CD1c-positive myeloid dendritic cell (primary cell): ENCODE measurements at regions not wholly inside any gene's neighbourhood (a gene's known extent, or its start where the extent isn't known, plus 50 kb on each side); places are given as distances from the start of the nearest gene placed in this dataset.
A peak's percentile ranks its signal among the peaks of the same experiment; 100 is the strongest.
"Not testable (repeated sequence)": the region's sequence is repeated elsewhere in the genome, so short reads cannot be mapped to it uniquely, and the experiment has no call there.

Experiments used
- DNase-seq: peaks from one replicate; pipeline ENCODE4 v3.0.0-alpha.2; 2016; ENCODE audit errors: extremely low spot score

- peak; percentile 51 for DNase-seq
These were observed 324.5 kb downstream of the TBL1XR1 start for GRCh38 chr3:176872771-176873209.

DNA sequence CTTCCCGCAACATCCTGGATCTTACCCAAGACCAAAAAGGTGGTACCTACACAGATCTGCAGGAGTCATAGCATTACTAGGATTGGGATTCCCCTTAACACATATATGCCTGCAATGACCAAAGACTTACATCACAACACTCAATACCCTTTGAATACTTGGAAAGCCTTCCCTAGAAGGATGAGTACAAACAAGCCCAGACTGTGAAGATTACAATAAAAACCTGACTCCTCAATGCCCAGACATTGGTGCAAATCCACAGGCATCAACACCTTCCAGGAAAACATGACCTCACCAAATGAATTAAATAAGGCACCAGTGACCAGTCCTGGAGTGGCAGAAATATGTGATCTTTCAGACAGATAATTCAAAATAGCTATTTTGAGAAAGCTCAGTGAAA lies 326.8 kb downstream of the TBL1XR1 start:
- no peak for DNase-seq

DNA sequence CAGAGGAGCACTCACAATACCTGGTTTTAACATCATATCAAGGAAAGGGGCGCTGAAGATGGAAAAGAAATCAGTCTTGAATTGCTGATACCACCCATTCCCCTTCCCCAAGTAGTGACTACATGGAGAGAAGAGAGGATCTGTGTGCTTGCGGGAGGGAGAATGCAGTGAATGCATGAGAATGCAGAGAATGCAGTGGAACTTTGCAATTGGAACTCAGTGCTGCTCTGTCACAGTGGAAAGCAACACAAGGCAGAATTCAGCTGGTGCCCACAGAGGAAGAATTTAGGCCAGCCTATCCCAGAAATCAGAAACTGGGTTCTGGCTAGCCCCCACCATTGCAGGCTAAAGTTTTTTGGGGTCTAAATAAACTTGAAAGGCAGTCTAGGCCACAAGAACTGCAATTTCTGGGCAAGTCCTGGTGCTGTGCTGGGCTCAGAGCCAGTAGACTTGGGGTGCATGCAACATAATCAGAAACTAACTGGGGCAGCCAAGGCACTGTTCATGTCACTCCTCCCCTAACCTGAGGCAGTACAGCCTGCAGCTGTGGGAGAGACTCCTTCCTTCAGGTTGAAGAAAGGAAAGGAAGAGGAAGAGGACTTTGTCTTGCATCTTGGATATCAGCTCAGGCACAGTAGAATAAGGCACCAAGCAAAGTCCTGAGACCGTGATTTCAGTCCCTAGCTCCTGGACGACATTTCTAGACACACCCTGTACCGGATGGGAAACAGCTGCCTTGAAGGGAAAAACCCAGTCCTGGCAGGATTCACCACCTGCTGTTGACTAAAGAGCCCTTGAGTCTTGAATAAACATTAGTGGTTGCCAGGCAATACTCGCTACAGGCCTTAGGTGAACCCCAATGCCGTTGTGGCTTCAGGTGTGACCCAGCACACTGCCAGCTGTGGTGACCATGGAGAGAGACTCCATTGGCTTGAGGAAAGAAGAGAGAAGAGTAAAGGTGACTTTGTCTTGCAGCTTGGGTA lies 329.3 kb downstream of the TBL1XR1 start:
- no peak for DNase-seq

GRCh38 chr3:176861137-176861536 lies 336.1 kb downstream of the TBL1XR1 start:
- DNase-seq: no peak

DNA sequence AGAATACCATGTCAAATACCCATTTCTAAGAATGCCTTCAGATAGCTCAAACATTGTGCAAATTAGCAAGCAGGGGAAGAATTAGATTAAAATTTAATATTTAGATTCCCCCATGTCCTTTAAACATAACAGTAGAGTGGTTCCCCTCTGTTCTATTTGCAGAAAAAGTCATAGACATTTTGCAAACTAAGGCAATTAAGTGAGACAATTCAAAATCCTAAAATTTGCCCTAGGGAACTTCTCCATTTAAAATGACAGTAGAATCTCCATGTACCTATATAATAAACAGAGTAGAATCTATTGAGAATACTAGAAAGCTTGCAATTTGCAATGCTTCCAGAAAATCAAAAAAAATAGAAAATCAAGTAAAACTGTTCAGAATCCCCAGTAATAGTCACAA lies 340.6 kb downstream of the TBL1XR1 start:
- no peak for DNase-seq

- DNase-seq: no peak
These were observed 341.3 kb downstream of the TBL1XR1 start for GRCh38 chr3:176855901-176856486.

DNA sequence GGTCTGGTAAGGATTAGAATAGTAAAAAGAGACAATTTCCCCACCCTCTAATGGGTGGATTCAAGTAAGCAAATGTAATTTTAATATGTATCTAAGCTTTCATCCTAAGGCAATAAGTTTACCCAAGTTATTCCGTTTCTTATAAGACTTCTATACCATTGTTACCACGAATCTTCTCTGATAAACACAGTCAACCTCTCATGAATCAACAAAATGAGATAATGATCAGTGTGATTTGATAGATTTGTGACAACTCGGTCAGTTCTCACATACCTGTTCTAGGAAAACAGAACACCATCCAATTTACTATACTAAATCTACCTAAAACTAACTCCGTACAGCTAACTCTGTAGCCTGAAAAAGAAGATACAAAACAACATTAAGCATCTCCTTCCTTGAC lies 342.1 kb downstream of the TBL1XR1 start:
- DNase-seq: no peak

DNA sequence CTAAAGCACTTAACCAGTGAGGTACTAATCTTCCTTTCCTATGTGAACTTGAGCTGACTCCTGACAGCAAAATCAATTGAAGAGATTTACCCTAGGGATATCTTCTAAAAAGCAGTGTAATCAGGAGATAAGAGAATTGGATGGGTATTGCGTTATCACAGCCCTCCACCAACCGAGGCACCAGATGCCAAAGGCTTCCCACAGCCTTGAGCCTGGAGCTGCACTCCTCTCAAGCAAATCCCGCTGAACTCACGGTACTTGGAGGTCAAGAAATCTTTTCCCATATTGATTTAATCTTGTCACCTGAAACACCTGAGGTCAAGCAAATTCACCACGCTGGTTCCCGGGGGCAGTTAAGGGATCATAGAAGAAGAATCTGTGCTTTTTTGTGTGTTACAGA lies 346.8 kb downstream of the TBL1XR1 start:
- DNase-seq: no peak

GRCh38 chr3:176848431-176849214 lies 348.7 kb downstream of the TBL1XR1 start:
- DNase-seq: no peak

DNA sequence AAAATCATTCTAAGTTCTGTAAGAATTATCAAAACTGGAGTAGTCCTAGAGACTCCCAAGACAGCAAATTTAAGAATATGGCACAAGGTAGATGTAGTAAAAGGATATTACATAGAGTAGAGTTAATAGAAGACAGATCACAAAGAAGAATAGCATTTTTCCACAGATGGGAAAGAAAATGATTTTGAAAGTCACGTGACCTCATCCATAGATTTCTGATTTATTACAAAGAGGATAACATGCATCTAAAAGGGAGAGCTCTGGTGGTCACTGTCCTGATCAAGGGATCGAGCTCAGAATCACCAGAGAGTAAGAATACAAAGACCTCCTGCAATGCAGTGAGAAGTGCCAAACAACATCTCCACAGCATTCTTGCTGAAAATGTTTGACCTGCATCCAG lies 354.4 kb downstream of the TBL1XR1 start:
- DNase-seq: no peak

DNA sequence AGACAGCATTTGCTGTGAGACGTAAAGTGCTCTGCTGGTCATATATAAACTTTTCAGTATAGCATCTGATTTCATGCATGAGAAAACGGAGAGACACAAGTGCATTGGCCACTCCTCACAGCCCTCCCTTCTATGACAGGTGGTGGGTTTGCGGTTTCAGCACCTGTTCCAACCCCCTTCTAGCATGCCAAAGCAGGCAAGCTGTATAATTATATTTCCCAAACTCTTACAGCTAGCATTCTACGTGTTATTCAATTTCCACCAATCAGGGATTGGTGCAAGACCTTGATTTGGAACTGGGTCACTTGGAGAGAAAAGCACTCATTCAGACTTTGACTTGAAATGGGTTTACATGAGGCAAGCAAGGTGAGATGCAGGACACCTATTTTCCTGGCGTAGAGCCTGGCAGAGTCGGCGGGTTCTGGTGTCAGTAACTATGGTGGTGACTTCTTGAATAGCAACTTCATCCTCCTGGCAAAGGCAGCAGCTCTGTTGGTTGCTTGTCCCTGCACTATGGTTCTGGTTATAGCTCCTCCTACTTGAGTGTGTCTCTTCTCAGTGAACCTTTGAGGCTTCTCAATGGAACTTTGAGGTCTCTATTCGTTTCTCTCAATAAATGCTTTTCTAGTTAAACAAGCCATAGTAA lies 356.5 kb downstream of the TBL1XR1 start:
- no peak for DNase-seq

- no peak for DNase-seq
These were observed 357.4 kb downstream of the TBL1XR1 start for GRCh38 chr3:176839901-176840300.

- DNase-seq: no peak
These were observed 357.8 kb downstream of the TBL1XR1 start for GRCh38 chr3:176839466-176839865.

GRCh38 chr3:176827244-176827643 lies 370.0 kb downstream of the TBL1XR1 start:
- DNase-seq: not testable (repeated sequence)

GRCh38 chr3:176824811-176825210 lies 372.5 kb downstream of the TBL1XR1 start:
- no peak for DNase-seq

GRCh38 chr3:176820764-176821163 lies 376.5 kb downstream of the TBL1XR1 start:
- DNase-seq: no peak

DNA sequence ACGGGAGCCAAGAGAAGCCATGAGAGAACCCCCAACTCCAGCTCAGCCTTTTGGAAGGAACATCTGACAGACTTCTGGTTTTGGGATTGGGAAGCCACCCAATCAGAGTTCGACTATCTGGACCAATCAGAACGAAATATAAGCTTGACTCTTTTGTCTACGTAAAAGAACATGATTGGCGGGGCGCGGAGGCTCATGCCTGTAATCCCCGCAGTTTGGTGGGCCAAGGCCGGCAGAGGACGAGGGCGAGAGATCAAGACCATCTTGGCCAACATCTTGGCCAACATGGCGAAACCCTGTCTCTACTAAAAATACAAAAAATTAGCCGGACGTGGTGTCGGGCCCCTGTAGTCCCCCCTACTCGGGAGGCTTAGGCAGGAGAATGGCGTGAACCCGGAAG lies 380.3 kb downstream of the TBL1XR1 start:
- DNase-seq: no peak

DNA sequence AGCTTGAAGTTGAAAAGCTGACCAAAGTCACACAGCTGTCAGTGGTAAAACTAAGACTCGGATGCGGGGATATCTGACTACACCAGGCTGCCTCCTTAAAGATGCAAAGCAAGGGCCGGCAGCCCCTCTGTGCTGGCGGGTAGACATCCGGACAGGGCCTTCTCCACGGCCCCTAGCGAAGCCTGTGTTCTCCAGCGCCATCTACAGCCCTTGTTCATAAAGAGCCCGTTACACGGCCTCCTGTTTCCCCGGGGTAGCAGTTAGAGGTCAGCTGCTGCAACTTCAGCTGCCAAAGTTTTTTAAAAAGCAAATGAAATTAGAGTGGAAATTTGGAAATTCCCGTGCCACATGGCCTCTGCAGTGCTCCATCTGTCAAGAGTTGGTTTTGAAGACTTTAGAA lies 383.0 kb downstream of the TBL1XR1 start:
- no peak for DNase-seq

GRCh38 chr3:176807938-176808337 lies 389.3 kb downstream of the TBL1XR1 start:
- DNase-seq: no peak

DNA sequence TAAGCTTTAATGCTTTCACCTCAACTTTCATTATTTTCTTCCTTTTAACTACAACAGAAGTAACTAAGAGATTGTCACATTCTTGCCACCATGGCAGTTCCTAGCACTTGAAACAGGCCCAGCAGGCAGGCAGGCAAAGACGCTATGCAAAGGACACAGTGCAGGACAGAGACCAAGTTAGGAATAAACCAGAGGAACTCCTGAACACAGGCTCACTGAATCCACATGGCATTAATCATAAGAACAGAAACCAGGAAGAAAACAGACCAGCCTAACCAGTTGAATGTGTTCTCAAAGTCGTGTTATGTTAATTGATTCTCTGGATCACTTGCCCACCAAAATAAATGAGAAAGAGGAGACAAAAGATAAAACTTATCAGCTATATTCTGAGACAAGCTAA lies 397.6 kb downstream of the TBL1XR1 start:
- DNase-seq: no peak

GRCh38 chr3:176798680-176799079 lies 398.6 kb downstream of the TBL1XR1 start:
- DNase-seq: no peak

DNA sequence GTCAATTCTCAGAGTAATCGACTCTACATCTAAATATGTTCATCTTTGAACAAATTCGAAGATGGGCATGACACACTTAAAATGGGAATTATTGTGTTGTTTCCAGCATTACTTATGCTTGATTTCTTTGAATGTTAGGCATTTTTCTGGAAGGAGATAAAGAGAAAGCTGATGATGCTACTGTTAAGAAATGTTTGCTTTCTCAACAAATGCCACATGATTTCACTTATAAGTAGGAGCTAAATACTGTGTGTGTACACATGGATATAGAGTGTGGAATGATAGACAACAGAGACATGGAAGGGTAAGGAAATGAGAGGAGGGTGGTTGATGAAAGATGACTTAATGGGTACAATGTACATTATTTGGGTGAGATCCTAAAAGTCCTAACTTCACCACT lies 400.9 kb downstream of the TBL1XR1 start:
- DNase-seq: no peak
